ENCODE measurements at regions not wholly inside any gene's neighbourhood (a gene's known extent, or its start where the extent isn't known, plus 50 kb on each side); places are given as distances from the start of the nearest gene placed in this dataset.

- H3K4me3 ChIP-seq (ENCODE audit: low read length) = no peak overlapping the region
- peak; percentile 21 for TF ChIP-seq CTCF (conservative IDR thresholded peaks at IDR 0.05; ENCODE audit: low read depth, low read length)
- no peak for DNase-seq (ENCODE audit: low read depth)
Measured at GRCh38 chr21:41071258-41072171, 96.4 kb upstream of the BACE2 start.

- no peak overlapping the region for H3K4me3 ChIP-seq (ENCODE audit: low read length)
- DNase-seq (ENCODE audit: low read depth) = no peak
- TF ChIP-seq CTCF (conservative IDR thresholded peaks at IDR 0.05; ENCODE audit: low read depth, low read length) = no peak
Measured at GRCh38 chr21:41073558-41073957, 94.4 kb upstream of the BACE2 start.

GRCh38 chr21:41074396-41075184 is 93.4 kb upstream of the BACE2 start:
- DNase-seq (ENCODE audit: low read depth) = no peak
- no peak for TF ChIP-seq CTCF (conservative IDR thresholded peaks at IDR 0.05; ENCODE audit: low read depth, low read length)
- no peak overlapping the region for H3K4me3 ChIP-seq (ENCODE audit: low read length)

- TF ChIP-seq CTCF (conservative IDR thresholded peaks at IDR 0.05; ENCODE audit: low read depth, low read length) = no peak
- no peak overlapping the region for H3K4me3 ChIP-seq (ENCODE audit: low read length)
Measured at GRCh38 chr21:41075656-41076055, 92.3 kb upstream of the BACE2 start.

GRCh38 chr21:41076064-41076463 is 91.9 kb upstream of the BACE2 start:
- H3K4me3 ChIP-seq (ENCODE audit: low read length) = no peak overlapping the region
- no peak for TF ChIP-seq CTCF (conservative IDR thresholded peaks at IDR 0.05; ENCODE audit: low read depth, low read length)
- DNase-seq (ENCODE audit: low read depth) = no peak

More at GRCh38 chr21:41075656-41076055, 92.3 kb upstream of the BACE2 start:
- DNase-seq (ENCODE audit: low read depth) = no peak

- DNase-seq (ENCODE audit: low read depth) = no peak
- H3K4me3 ChIP-seq (ENCODE audit: low read length) = no peak overlapping the region
- no peak for TF ChIP-seq CTCF (conservative IDR thresholded peaks at IDR 0.05; ENCODE audit: low read depth, low read length)
Measured at GRCh38 chr21:41079159-41079558, 88.8 kb upstream of the BACE2 start.

All from retinal pigment epithelial cell (primary cell).